Adrenal gland (tissue), 9 donors: ENCODE measurements at regions not wholly inside any gene's neighbourhood (a gene's known extent, or its start where the extent isn't known, plus 50 kb on each side); places are given as distances from the start of the nearest gene placed in this dataset.

ENCODE experiments used
- DNase-seq, 7 donors: peaks; one replicate each; pipeline ENCODE4 v3.0.0-alpha.2; 2019 to 2020
- H3K27ac ChIP-seq, 5 donors: fragments of 200-600 bp; sonication (generic) in 4 of 5; 1 replicate in 3 of 5; 2 replicates in 2 of 5; pipeline versions ENCODE4 v1.5.1 to v1.8.0; 2016 to 2020; ENCODE audit warnings: mild to moderate bottlenecking in 1 of 5
- H3K27me3 ChIP-seq: fragments of 200-600 bp; 2 replicates; pipeline ENCODE4 v1.8.0; 2021
- H3K36me3 ChIP-seq, 2 donors: fragments of 200-600 bp; replicated peaks in 1 of 2; 1 replicate in 1 of 2; 2 replicates in 1 of 2; pipeline versions ENCODE4 v1.5.1 to v1.8.0; 2018 to 2022
- H3K4me1 ChIP-seq, 2 donors: fragments of 200-600 bp; replicated peaks in 1 of 2; 1 replicate in 1 of 2; 2 replicates in 1 of 2; pipeline versions ENCODE4 v1.5.1 to v1.8.0; 2018 to 2021
- H3K4me3 ChIP-seq, 4 donors: fragments of 200-600 bp; sonication (generic) in 3 of 4; one replicate each; pipeline ENCODE4 v1.5.1; 2016 to 2018
- H3K9me3 ChIP-seq, 3 donors: fragments of 200-600 bp; sonication (generic) in 1 of 3; replicated peaks in 1 of 3; 1 replicate in 2 of 3; 2 replicates in 1 of 3; pipeline versions ENCODE4 v1.5.1 to v1.8.0; 2016 to 2021
- POLR2A ChIP-seq, 2 donors: fragments of 450-650 bp; IDR thresholded peaks; one replicate each; pipeline ENCODE4 v1.6.1; 2017; ENCODE audit warnings: antibody characterized with exemption in 2 of 2, mild to moderate bottlenecking in 2 of 2, moderate library complexity in 1 of 2
- WGBS, 4 donors: extraction: QIAGEN DNeasy Blood & Tissue Kit in 2 of 4; methylation state at CpG; one replicate each; pipeline versions ENCODE4 v1.1.5 to v1.1.7; 2013 to 2017; 5-methylcytosine and 5-hydroxymethylcytosine counted together
- intact Hi-C, 2 donors: fragments of 100-400 bp; cut with DNase I; formaldehyde crosslinking; loops; one replicate each; pipeline versions ENCODE4 v1.14.1 to v1.15.0; 2022 to 2023
- TF ChIP-seq, protein P1 (sequence below), 6 experiments: fragments of 450-650 bp in 4 of 6; fragments of 200-600 bp in 2 of 6; sonication (generic) in 1 of 6; IDR thresholded peaks; 1 replicate in 5 of 6; 2 replicates in 1 of 6; pipeline versions ENCODE4 v1.5.1 to v1.8.0; 2016 to 2021; ENCODE audit warnings: antibody characterized with exemption in 6 of 6, mild to moderate bottlenecking in 2 of 6, moderate library complexity in 1 of 6
- donor health status: healthy with polysubstance abuse.
- donor health status: Bipolar disorder and iron deficiency.
- donor health status: DM: yes; HTN: yes; CAD: no.
- donor health status: DM: no; HTN: no; CAD: no.
- donor health status: DM: no; HTN: no; CAD: no.

GRCh38 chr16:72646615-72647014, 401.3 kb downstream of the ZFHX3 start:
- H3K4me1 ChIP-seq: no peaks in the 10 kb centered on the region
- H3K27ac ChIP-seq: no peak overlapping the region
- no peak overlapping the region for H3K4me3 ChIP-seq
- 68 to 74% (median 70%) methylated on average over 3 of the region's 3 CpGs for WGBS, 4 donors
- TF ChIP-seq, protein P1, sequence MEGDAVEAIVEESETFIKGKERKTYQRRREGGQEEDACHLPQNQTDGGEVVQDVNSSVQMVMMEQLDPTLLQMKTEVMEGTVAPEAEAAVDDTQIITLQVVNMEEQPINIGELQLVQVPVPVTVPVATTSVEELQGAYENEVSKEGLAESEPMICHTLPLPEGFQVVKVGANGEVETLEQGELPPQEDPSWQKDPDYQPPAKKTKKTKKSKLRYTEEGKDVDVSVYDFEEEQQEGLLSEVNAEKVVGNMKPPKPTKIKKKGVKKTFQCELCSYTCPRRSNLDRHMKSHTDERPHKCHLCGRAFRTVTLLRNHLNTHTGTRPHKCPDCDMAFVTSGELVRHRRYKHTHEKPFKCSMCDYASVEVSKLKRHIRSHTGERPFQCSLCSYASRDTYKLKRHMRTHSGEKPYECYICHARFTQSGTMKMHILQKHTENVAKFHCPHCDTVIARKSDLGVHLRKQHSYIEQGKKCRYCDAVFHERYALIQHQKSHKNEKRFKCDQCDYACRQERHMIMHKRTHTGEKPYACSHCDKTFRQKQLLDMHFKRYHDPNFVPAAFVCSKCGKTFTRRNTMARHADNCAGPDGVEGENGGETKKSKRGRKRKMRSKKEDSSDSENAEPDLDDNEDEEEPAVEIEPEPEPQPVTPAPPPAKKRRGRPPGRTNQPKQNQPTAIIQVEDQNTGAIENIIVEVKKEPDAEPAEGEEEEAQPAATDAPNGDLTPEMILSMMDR (IDR thresholded peaks at IDR 0.05): no peak
- no peak for TF ChIP-seq POLR2A (IDR thresholded peaks at IDR 0.05)
- H3K36me3 ChIP-seq: no peaks in the 10 kb centered on the region
- no peaks in the 10 kb centered on the region for H3K9me3 ChIP-seq
- no peak for DNase-seq
- no peaks in the 10 kb centered on the region for H3K27me3 ChIP-seq
- intact Hi-C loops: no loop called here

GRCh38 chr16:72645538-72645937, 402.4 kb downstream of the ZFHX3 start:
- no peaks in the 10 kb centered on the region for H3K27me3 ChIP-seq
- no peak overlapping the region for H3K4me3 ChIP-seq
- DNase-seq: no peak
- TF ChIP-seq, protein P1 (IDR thresholded peaks at IDR 0.05): no peak
- TF ChIP-seq POLR2A (IDR thresholded peaks at IDR 0.05): no peak
- no peaks in the 10 kb centered on the region for H3K4me1 ChIP-seq
- 78 to 88% (median 84%) methylated on average over 3 of the region's 3 CpGs for WGBS, 4 donors
- intact Hi-C loops: no loop called here
- no peaks in the 10 kb centered on the region for H3K9me3 ChIP-seq
- no peak overlapping the region for H3K27ac ChIP-seq
- H3K36me3 ChIP-seq: no peaks in the 10 kb centered on the region

DNA sequence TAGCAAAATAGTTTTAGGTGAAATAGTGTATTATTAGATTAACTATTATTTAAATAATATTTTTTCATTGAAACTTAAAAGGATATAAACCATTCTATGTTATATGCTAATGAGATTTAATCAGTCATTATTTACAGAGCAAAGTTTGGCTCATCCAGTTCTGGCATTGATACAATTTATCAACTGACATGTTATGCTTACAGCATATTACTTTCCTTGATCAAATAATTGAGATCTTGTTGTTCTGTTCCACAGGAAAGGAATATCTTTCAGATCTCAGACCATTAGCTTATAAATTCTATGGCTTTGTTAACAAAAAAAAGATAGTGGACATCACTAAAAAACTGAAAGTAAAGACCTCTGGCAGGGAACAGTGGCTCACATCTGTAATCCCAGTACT, 403.0 kb downstream of the ZFHX3 start:
- peaks cover 0 to under 1% (median 0%) of the 10 kb centered on the region in 3 donors for H3K9me3 ChIP-seq
- no peaks in the 10 kb centered on the region for H3K4me1 ChIP-seq
- intact Hi-C loops: no loop called here
- H3K36me3 ChIP-seq: no peaks in the 10 kb centered on the region
- no peak overlapping the region for H3K27ac ChIP-seq
- no peak overlapping the region for H3K4me3 ChIP-seq
- H3K27me3 ChIP-seq: no peaks in the 10 kb centered on the region
- TF ChIP-seq, protein P1 (IDR thresholded peaks at IDR 0.05): no peak
- no peak for TF ChIP-seq POLR2A (IDR thresholded peaks at IDR 0.05)
- no peak for DNase-seq

- Histone ChIP-seq H3K27ac (no peak overlapping the region), H3K4me3 (no peak overlapping the region), H3K9me3 (peaks cover 0 to 9% (median 0%) of the 10 kb centered on the region in 3 donors), H3K36me3 (no peaks in the 10 kb centered on the region), H3K4me1 (no peaks in the 10 kb centered on the region), H3K27me3 (no peaks in the 10 kb centered on the region)
- intact Hi-C loops: no loop called here
- no peak for TF ChIP-seq POLR2A (IDR thresholded peaks at IDR 0.05)
- WGBS, 4 donors: 95 to 100% (median 98%) methylated on average over 1 of the region's 1 CpG
- DNase-seq: no peak
These were observed 408.4 kb downstream of the ZFHX3 start for GRCh38 chr16:72639494-72639893.

- Histone ChIP-seq H3K4me1 (no peaks in the 10 kb centered on the region), H3K9me3 (peaks cover 0 to 9% (median 0%) of the 10 kb centered on the region in 3 donors), H3K4me3 (no peak overlapping the region), H3K36me3 (no peaks in the 10 kb centered on the region), H3K27ac (no peak overlapping the region), H3K27me3 (no peaks in the 10 kb centered on the region)
- DNase-seq: peak in 4 of 7 donors; percentile 14 to 27 (median 20)
- TF ChIP-seq POLR2A (IDR thresholded peaks at IDR 0.05): no peak
- TF ChIP-seq, protein P1 (IDR thresholded peaks at IDR 0.05): no peak
- WGBS, 4 donors: 39 to 55% (median 45%) methylated on average over 1 of the region's 1 CpG
- intact Hi-C loops: no loop called here
These were observed 410.6 kb downstream of the ZFHX3 start for GRCh38 chr16:72637306-72637705.
